H1 (cell line): ENCODE measurements at regions not wholly inside any gene's neighbourhood (a gene's known extent, or its start where the extent isn't known, plus 50 kb on each side); places are given as distances from the start of the nearest gene placed in this dataset.

Source experiments
- CREB1 ChIP-seq: IDR thresholded peaks from 2 replicates; pipeline ENCODE4 v1.6.1; 2012; ENCODE audit warnings: inconsistent platforms
- KDM5A ChIP-seq: fragments of 200-600 bp; IDR thresholded peaks from 2 replicates; pipeline ENCODE4 v1.7.1; 2012; ENCODE audit warnings: mild to moderate bottlenecking, low read length, inconsistent platforms, mixed read lengths
- ZNF274 ChIP-seq: IDR thresholded peaks from 2 replicates; pipeline ENCODE4 v1.7.0; 2012; ENCODE audit warnings: low read length, borderline replicate concordance; ENCODE audit errors: extremely low read depth
- TF ChIP-seq, protein P1 (sequence below), 3 experiments: IDR thresholded peaks; 1 replicate in 2 of 3; 2 replicates in 1 of 3; pipeline versions ENCODE4 v1.5.1 to v1.6.1; 2011; ENCODE audit warnings: low read length in 3 of 3, mild to moderate bottlenecking in 3 of 3, inconsistent platforms in 2 of 3, low read depth in 1 of 3, moderate library complexity in 1 of 3; ENCODE audit not compliant: insufficient read depth in 1 of 3; ENCODE audit errors: control extremely low read depth in 1 of 3

DNA sequence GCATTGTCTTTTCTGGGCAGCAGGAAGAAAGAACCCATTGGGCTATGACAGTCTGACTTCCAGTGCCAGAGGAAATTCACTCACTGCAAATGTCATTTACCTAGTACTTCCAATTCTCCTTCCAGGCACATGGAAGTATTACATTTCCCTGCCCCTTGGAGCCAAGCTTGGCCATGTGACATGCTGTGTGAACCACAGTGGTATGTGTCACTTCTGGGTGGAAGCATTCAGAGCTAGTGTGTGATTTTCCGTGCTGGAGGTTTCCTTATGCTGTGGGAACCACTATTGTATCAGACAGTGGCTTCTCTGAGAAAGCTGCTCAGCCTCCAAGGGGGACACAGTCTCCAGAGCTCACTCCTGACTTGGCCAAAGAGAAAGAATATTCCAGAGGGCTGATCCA lies 387.6 kb downstream of the CDC5L start:
- TF ChIP-seq, protein P1, sequence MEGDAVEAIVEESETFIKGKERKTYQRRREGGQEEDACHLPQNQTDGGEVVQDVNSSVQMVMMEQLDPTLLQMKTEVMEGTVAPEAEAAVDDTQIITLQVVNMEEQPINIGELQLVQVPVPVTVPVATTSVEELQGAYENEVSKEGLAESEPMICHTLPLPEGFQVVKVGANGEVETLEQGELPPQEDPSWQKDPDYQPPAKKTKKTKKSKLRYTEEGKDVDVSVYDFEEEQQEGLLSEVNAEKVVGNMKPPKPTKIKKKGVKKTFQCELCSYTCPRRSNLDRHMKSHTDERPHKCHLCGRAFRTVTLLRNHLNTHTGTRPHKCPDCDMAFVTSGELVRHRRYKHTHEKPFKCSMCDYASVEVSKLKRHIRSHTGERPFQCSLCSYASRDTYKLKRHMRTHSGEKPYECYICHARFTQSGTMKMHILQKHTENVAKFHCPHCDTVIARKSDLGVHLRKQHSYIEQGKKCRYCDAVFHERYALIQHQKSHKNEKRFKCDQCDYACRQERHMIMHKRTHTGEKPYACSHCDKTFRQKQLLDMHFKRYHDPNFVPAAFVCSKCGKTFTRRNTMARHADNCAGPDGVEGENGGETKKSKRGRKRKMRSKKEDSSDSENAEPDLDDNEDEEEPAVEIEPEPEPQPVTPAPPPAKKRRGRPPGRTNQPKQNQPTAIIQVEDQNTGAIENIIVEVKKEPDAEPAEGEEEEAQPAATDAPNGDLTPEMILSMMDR (IDR thresholded peaks at IDR 0.05; ENCODE audit: control extremely low read depth in 1 of 3, insufficient read depth in 1 of 3, low read depth in 1 of 3, low read length in 3 of 3): no peak
- TF ChIP-seq KDM5A: no peak
- no peak for TF ChIP-seq ZNF274
- TF ChIP-seq CREB1: no peak
